MV-4-11 (cell line): ENCODE measurements at regions not wholly inside any gene's neighbourhood (a gene's known extent, or its start where the extent isn't known, plus 50 kb on each side); places are given as distances from the start of the nearest gene placed in this dataset.
A peak's percentile ranks its signal among the peaks of the same experiment; 100 is the strongest.

Source experiments
- DNase-seq: peaks from one replicate; lab custom pipeline; 2025; lab: John Stamatoyannopoulos, UW

GRCh38 chr11:86193297-86194095 lies 51.1 kb upstream of the EED start:
- peak; percentile 83 for DNase-seq

- peak; percentile 15 for DNase-seq
Observed at GRCh38 chr11:86192519-86193257, 51.9 kb upstream of the EED start.

GRCh38 chr11:86191874-86192273 lies 52.7 kb upstream of the EED start:
- DNase-seq = no peak

GRCh38 chr11:86187027-86187426 lies 57.5 kb upstream of the EED start:
- no peak for DNase-seq

GRCh38 chr11:86186386-86186785 lies 58.2 kb upstream of the EED start:
- no peak for DNase-seq

GRCh38 chr11:86185381-86185750 lies 59.2 kb upstream of the EED start:
- DNase-seq = no peak

- no peak for DNase-seq
Observed at GRCh38 chr11:86184728-86185380, 59.7 kb upstream of the EED start.

GRCh38 chr11:86183694-86184093 lies 60.9 kb upstream of the EED start:
- DNase-seq = no peak

- DNase-seq = peak; percentile 36
Observed at GRCh38 chr11:86182976-86183584, 61.5 kb upstream of the EED start.

GRCh38 chr11:86181379-86181778 lies 63.2 kb upstream of the EED start:
- DNase-seq = peak; percentile 21

- no peak for DNase-seq
Observed at GRCh38 chr11:86180851-86181250, 63.7 kb upstream of the EED start.

GRCh38 chr11:86180423-86180822 lies 64.1 kb upstream of the EED start:
- DNase-seq = peak; percentile 28

GRCh38 chr11:86179646-86180064 lies 64.9 kb upstream of the EED start:
- no peak for DNase-seq

GRCh38 chr11:86177302-86177701 lies 67.3 kb upstream of the EED start:
- DNase-seq = no peak

GRCh38 chr11:86176165-86176884 lies 68.2 kb upstream of the EED start:
- DNase-seq = peak; percentile 34

- no peak for DNase-seq
Observed at GRCh38 chr11:86175626-86176025, 68.9 kb upstream of the EED start.

GRCh38 chr11:86175191-86175590 lies 69.4 kb upstream of the EED start:
- DNase-seq = no peak

- no peak for DNase-seq
Observed at GRCh38 chr11:86174101-86175046, 70.2 kb upstream of the EED start.

GRCh38 chr11:86172894-86173293 lies 71.7 kb upstream of the EED start:
- no peak for DNase-seq

- peak; percentile 6 for DNase-seq
Observed at GRCh38 chr11:86171627-86172026, 72.9 kb upstream of the EED start.
